VCaP (cell line): ENCODE measurements at regions not wholly inside any gene's neighbourhood (a gene's known extent, or its start where the extent isn't known, plus 50 kb on each side); places are given as distances from the start of the nearest gene placed in this dataset.

Source experiments
- H3K27ac ChIP-seq: fragments of 450-650 bp; 2 replicates; pipeline ENCODE4 v1.5.1; 2017
- CTCF ChIP-seq: fragments of 450-650 bp; conservative IDR thresholded peaks from 2 replicates; pipeline ENCODE4 v1.5.1; 2017; ENCODE audit warnings: mild to moderate bottlenecking, moderate library complexity

DNA sequence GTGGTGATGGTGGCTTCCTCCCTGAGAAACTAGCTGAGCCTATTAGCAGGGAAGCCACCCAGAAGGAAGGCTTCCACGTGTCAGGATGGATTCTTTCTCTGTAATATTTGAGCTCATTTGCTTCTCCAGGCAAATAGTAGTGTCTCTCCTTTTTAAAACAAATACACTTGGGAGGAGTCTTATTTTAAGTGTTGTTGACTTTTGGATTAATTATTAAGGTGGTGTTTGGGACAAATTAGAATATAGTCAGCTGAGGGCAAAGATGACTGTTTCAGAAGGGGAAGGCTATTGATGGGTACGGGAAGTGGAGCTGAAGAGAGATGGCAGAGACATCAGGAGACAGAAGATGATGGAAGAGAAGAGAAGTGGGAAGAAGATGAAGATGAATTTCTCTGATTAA lies 119.8 kb upstream of the PHACTR1 start:
- TF ChIP-seq CTCF = no peak
- no peak overlapping the region for H3K27ac ChIP-seq

DNA sequence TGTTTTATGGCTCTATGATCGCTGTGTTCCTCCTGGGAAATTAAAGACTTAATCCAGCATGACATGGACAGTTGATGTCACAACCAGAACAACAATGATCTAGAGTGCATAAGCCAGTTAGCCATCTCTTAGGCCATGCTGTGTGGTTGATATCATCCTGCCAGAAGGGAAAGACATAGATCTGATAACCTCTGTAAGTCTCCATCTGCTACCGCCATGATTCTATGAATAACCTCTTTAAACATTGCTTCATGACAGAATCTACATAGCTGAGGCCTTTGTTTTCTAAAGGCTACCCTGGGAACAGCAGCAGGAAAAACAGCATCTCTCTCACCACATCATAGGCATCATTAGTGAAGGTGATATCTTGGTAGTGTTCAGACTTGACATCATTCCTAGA lies 117.6 kb upstream of the PHACTR1 start:
- H3K27ac ChIP-seq = no peak overlapping the region
- TF ChIP-seq CTCF = no peak

DNA sequence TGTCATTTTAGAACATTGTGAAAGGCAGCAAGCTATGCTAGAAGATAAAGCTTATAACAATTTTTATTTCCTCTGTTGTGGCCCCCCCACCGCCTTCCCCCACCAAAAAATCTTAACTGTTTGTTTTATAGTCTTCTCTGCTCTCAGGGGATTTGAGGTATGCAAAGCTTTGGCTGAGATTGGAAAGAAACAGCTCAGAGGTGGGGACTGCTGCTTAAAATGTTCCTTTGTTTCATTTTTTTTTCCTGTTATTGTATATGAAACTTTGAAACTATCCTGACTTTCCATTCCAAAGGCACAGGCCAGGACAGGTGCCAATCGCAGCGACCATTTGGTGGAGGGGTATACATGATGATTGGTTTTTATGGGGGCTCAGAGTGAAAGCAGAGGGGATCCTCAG lies 114.7 kb upstream of the PHACTR1 start:
- TF ChIP-seq CTCF = no peak

DNA sequence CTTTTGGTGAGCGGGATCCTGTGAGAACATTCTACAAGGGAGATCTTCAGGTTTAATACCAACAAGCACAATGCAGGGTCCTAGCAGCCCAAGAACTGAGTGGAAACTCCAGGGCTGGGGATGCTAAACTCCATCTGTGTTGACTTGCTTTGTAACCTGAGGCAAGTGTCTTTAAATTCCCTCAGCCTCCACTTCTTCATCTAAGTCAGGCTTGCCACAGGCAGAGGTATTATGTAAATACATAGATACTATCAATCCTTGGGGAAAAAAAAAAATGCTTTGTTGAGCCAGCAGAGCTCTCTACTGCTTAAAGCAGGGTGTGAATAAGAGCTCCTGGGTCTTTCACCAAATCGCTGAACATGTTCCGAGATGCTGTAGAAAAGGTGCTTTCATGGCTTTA lies 114.2 kb upstream of the PHACTR1 start:
- no peak for TF ChIP-seq CTCF
- H3K27ac ChIP-seq = no peak overlapping the region

More for the DNA sequence above, 114.7 kb upstream of the PHACTR1 start:
- no peak overlapping the region for H3K27ac ChIP-seq

DNA sequence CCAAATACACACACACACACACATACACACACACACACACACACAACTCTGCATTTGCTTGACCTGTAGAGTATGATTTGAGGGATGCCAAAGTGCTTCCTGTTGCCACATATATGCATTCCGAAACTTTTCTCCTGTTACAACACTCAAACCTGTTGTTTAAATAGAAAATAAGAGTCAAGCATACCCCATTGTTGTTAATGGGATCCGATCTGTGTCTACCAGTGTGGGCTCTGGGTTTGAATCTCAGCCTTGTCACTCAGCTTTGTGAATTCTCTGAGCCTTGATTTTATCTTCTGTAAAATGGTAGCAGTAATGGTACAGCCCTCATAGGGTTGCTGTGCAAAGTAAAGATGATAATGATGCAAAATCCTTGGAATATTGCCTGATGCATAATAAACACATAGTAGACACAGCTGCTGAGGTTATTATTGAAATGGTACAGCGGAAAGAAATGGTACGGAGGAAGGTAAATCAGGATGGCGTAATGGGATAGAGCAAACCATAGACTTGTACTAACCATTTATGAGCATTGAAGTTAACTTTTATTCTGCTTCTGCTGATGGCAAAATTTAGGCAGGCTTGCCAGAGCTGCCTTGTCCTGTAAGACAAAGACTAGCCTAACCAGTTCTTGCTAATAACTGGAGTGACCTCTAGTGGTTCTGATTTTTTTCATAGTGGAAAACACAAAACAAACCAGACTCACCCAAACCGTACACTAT lies 113.5 kb upstream of the PHACTR1 start:
- TF ChIP-seq CTCF = peak; percentile 56
- no peak overlapping the region for H3K27ac ChIP-seq

DNA sequence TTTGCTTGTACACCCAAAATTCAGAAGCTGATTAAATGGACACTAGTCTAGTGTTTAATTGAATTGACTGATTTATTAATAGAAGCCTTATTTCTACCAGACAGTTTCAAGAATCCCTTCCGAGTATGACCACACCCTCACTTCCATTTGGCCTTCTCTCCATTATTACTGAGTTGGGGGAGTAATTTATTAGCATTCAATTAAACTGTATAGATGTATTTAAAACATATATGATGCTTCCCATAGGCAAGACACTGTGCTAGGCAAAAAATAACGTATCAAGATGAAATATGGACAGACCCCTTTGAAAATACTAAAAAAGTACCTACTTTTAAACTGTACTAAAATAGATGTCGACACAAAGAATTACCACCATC lies 112.9 kb upstream of the PHACTR1 start:
- no peak overlapping the region for H3K27ac ChIP-seq
- TF ChIP-seq CTCF = no peak; the same call in none of the 2 replicates

DNA sequence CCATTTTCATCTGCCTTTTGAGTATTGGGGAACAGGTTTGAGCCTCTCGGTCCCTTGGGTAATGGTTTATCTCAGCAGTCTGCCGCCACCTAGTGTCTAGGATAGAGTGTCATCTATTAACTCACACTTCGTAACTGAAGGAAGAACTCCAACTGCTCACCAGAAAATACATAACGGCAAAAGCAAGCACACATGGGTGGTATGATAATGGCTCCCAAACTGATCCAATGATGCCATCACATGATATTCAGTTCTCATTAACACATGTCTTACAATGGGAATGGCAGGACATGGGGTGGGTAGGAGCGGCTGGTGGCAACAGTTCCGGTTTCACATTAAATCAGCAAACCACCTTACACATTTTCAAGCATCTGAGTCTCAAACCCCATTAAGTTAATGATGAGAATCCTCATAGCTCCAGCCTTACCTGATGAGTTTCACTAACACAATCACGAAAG lies 110.7 kb upstream of the PHACTR1 start:
- peak; percentile 57 for TF ChIP-seq CTCF
- no peak overlapping the region for H3K27ac ChIP-seq
